Fibroblast of skin of left biceps (primary cell): ENCODE measurements at regions not wholly inside any gene's neighbourhood (a gene's known extent, or its start where the extent isn't known, plus 50 kb on each side); places are given as distances from the start of the nearest gene placed in this dataset.
A peak's percentile ranks its signal among the peaks of the same experiment; 100 is the strongest.
"Not testable (repeated sequence)": the region's sequence is repeated elsewhere in the genome, so short reads cannot be mapped to it uniquely, and the experiment has no call there.

Experiments
- DNase-seq, 2 experiments: peaks; one replicate each; pipeline ENCODE4 v3.0.0-alpha.2; 2013; ENCODE audit warnings: low read depth in 2 of 2

DNA sequence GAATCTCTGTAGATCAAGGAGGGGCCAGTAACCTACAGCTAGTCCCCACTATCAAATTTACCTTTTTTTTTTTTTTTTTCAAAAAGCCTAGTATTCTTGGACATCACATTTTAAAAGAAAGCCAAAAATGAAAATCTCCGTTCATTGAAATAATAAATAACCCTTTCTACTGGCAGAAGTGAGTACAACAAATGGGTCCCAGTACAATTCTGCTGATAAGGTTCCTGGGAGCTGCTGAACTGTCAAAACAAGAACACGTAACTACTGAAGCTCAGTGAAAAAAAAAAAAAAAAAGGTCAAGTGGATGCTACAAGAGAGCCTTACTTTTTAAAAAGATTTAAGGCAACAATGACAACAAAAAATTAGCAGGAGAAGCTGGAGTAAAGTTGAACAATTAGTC is 464.9 kb downstream of the EPM2A start:
- no peak for DNase-seq

DNA sequence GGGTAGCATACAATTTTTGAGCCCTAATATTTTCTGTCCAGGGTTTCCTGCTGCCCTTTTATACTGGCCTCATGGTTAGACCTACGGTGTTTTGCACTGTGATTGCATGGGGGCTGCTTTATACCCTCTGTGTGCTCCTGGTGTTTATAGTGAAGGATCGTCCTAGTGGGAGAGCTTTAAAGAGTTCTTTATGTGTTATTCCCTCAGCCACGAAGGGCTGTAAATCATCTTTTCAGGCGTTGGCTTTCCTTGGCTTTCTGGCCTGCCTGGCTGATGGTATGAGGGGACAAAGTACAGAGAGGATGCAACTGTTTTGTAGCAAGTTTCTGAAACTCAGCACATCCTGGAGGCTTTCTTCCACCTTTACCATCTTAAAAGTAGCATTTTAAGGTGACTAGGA is 464.3 kb downstream of the EPM2A start:
- DNase-seq, result no peak

DNA sequence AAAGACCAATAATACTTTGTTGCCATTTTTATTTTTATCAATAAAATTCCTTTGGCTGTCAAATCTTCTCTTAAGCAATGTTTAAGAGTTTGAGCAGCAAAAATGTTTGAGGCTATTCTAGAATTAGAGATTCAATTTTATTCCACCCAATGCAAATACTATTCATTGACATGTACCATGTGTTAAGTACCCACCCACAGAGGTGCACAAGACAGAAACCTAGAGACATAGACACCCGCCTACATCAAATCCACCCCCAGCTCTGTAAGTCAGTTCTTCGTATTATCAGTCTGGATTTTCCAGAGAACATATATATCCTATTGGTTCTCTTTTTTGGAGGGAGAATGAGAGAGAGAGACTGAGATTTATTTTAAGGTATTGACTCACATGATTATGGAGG is 463.7 kb downstream of the EPM2A start:
- no peak for DNase-seq

DNA sequence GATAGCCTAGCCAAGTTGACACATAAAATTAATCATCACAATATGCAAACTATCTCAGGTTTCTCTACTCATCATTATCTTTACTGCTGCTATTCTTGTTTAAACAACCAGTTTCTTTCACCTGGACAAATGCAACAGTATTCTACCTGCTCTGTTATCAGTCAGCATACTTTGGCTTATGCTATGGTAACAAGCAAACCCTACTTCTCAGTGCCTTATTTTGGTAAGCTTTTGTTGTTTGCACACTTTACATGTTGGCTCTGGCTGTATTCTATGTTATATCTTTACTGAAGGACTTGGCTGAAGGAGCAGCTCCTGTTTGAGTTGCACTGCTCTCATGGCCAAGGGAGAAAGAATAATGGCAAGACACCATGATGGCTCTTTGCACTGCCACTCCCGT is 463.1 kb downstream of the EPM2A start:
- no peak for DNase-seq

DNA sequence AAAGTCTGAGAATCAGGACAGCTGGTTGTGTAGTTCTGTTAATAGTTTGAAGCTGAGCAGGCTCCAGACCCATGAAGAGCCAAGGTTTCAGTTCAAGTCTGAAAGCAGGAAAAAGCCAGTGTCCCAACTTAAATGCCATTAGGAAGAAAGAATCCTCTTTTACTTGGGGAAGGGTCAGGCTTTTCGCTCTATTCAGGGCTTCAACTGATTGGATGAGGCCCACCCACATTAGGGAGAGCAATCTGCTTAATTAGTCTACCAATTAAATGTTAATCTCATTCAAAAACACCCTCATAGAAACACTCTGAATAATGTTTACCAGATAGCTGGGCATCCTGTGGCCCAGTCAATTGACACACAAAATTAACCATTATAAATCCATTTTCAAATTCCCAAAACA is 462.2 kb downstream of the EPM2A start:
- DNase-seq, result no peak

GRCh38 chr6:145274083-145274482 is 461.2 kb downstream of the EPM2A start:
- no peak for DNase-seq

DNA sequence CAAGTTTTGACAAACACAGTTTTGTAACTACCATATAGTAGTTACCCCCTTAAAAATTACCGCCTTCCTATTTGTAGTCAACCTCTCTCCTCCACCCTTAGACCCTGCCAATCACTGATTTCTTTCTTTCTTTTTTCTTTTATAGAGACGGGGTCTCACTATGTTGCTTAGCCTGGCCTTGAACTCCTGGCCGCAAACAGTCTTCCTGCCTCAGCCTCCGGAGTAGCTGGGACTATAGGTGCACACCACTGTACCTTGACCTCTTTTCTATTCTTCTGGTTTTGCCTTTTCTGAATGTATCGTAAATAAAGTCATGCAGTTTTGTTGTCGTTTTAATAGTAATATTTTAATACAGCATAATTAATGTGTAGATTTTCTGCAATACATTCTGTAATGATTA is 460.3 kb downstream of the EPM2A start:
- DNase-seq, result no peak

- no peak for DNase-seq
These were observed 459.5 kb downstream of the EPM2A start for GRCh38 chr6:145275787-145276186.

DNA sequence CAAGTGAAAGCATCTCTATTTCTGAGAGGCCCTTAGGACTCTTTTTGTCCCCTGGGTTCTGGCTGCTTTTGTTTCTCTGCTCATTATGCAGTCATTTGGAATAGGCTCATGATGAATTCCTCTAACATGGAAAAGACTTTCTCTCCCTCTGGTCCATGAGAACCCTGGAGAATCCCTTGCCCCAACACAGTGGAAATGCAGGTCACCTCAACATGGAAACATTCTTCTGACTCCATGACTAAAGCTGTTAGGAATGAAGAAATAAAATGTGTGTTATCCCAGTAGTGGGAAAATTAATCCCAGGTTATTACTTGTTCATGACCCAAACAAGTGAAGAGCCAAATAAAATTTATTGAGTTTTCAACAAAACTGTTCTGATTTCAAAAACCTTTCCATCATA is 458.6 kb downstream of the EPM2A start:
- DNase-seq, result peak in 1 of 2 experiments; percentile 3

GRCh38 chr6:145277358-145278086 is 457.8 kb downstream of the EPM2A start:
- DNase-seq, result no peak

DNA sequence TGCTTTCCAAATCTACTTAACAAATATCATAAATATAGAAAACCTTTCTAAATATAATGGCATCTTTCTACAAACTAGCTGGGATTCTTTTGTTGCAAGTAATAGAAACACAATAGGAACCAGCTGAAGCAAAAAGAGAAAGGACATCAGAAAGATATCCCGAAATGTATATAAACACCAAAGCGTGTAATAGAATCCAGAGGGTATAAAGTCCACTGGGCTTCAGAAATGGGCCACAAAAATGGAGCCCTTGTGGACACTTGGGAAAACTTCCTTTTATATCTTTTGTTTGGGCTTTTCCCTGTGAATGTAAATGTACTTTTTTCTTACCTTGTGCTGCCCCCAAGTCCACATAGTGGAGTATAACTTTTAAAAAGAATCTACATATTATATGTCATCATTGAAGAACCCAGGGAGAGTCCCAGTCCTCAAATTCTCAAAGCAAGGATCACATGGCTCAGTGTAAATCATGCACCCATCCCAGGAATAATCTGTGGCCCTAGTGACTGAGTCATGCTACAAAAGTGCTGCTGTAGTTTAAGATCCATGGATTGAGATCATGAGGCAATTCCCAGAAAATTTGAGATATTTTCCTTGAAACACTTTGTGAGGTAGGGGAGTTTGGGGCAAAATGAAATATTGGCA is 457.0 kb downstream of the EPM2A start:
- peak; percentile 3 to 8 for DNase-seq

DNA sequence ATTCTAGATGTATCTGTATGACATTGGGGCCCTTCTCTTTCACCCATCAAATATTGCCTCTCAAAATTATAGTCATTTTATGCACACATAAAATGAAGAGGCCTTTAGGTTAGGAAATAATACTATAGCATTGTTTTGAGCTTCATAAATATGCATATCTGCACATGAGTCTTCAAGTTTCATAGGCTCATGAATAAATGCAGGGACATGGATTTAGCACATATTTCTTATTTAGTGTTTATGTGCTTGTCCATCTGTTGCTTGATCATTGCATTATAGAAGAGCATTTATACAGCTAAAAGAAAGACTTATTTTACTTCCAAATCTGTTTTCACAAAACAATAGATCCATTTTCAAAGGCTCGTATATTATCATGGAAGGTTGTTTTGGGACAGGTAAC is 455.8 kb downstream of the EPM2A start:
- no peak for DNase-seq

DNA sequence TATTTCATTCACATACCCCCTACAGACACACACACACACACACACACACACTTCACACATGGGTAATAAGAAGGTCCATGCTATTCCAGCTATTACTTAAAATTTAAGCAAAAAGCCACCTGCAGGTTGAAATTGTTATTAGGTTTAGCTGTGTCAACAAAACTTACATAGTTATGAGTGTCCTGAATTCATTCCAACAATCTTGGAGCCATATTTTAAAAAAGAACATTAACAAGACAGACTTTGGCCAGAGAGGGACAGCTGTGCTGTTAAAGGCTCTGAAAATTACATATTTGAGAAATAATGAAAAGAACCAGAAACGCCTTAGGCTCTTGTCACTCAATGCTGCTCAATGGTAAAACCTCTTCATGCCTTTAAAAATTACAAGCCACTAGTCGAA is 455.3 kb downstream of the EPM2A start:
- DNase-seq, result no peak

DNA sequence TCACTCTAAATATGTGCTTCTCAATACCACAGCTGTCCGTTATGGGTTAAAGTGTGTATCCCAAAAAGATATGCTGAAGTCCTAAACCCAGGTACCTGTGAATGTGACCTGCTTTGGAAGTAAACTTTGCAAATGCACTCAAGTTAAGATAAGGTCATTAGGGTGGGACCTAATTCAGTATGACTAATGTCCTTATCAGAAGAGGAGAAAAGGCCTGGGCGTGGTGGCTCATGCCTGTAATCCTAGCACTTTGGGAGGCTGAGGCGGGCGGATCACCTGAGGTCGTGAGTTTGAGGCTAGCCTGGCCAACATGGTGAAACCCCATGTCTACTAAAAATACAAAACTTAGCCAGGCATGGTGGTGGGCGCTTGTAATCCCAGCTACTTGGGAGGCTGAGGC is 452.1 kb downstream of the EPM2A start:
- not testable (repeated sequence) for DNase-seq

DNA sequence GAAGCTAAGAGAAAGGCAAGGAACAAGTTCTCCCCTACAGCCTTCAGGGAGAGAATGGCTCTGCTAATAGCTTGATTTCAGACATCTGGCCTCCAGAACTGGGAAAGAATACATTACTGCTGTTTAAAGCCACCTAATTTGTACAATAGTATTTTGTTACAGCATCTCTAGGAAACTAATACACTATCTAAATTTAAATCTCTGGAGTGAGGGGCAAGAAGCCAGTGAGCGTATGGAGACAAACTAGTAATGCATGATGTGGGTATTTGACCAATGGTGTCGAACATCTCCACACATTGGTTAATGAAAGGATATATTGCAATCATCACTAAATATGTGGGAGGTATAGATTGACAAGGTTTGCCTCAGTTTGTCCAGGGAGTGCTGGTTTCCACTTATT is 451.5 kb downstream of the EPM2A start:
- DNase-seq, result no peak

GRCh38 chr6:145286916-145287315 is 448.4 kb downstream of the EPM2A start:
- no peak for DNase-seq

DNA sequence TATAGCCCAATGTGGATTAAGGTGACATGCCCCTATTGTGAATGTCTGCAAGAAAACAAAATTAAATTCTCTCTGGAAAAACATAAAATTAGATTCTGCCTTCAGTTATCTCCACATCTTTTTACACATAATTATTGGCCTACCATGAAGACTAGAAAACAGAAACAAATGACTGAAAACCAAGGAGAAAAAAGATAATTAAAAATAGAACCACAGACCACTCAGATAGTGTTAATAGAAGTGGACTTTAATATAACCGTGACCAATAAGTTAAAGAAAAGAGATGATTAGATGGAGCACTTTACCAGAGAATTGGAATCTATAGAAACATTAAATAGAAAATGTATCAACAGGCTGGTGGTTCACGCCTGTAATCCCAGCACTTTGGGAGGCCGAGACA is 445.7 kb downstream of the EPM2A start:
- no peak for DNase-seq

- no peak for DNase-seq
These were observed 445.2 kb downstream of the EPM2A start for GRCh38 chr6:145290122-145290521.

DNA sequence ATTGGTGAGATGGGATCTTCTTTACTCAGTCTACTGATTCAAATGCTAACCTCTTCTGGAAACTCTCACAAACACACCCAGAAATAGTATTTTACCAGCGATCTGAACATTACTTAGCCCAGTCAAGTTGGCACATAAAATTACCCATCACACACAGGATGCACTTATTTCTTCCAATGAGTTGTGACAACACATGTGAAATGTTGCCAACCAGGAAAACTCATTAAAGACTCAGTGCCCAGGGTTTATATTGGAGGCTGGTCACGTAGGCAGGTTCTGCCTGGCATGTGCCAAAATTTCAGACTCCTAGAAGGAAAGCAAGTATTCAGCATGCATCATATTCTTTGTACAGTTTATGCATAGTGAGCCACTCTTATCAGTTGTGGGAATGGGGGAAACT is 443.3 kb downstream of the EPM2A start:
- no peak for DNase-seq

- no peak for DNase-seq
These were observed 440.4 kb downstream of the EPM2A start for GRCh38 chr6:145294942-145295341.

GRCh38 chr6:145295746-145296145 is 439.6 kb downstream of the EPM2A start:
- no peak for DNase-seq

- DNase-seq, result no peak
These were observed 429.6 kb downstream of the EPM2A start for GRCh38 chr6:145305670-145306069.

DNA sequence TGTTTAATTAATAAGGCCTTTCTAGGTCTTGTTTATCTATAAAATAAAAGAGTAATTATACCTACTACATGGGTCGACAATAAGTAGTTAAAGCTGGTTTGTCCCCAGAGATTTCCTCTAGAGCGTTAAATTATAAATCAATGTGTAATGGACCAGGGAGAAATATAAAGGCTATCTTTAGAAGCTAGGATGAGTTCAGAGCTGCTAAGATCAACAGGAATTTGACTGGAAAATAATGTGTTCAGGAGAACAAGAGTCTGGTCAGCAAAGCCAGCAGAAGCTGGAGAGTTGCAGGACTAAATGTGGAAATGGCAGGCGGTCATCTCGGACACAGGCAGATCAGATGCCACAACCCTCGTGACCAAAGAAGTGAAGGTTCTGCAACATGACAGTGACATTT is 428.8 kb downstream of the EPM2A start:
- no peak for DNase-seq
